Glomerular visceral epithelial cell (primary cell): ENCODE measurements at regions not wholly inside any gene's neighbourhood (a gene's known extent, or its start where the extent isn't known, plus 50 kb on each side); places are given as distances from the start of the nearest gene placed in this dataset.

Experiments
- DNase-seq: peaks from one replicate; pipeline ENCODE4 v3.0.0-alpha.2; 2016; ENCODE audit errors: extremely low spot score

GRCh38 chr2:213202011-213202410 lies 50.6 kb upstream of the IKZF2 start:
- no peak for DNase-seq

- DNase-seq, result no peak
Observed at GRCh38 chr2:213205944-213206343, 54.5 kb upstream of the IKZF2 start.

DNA sequence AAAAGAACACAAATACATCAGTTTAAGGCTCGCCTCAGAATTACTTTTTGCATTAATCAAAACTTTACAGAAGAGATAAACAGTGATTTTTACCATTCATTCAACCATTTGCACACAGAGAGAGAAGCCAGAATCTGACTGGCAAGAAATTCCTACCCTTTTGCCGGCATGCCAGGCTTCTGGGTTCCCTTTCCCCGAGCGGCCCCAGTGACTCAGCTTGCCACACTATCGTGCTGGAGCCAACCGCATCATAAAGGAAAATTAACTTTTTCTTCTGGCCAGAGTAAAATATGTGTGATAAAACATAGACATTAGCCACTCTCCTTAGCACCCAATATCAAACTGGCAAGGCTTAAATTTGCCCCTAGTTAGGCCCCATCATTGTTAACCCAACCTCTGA lies 61.8 kb upstream of the IKZF2 start:
- no peak for DNase-seq

DNA sequence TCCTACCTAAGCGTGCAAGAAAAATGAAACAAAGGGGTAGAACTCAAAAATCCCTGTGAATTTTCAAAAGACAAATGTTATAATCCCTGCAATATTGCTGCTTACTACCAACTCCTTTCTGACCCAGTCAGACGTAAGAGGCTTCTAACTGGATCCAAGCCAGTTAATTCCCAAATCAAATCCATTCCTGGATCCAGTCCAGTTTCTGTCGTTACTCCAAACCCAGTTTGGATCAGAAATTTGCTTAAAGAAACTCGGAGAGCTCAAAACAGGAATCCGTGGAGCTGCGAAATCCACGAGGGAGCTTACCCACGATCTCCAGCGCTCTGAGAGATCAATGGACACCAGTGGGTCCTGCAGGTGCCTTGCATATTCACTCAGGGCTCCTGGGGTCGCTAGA lies 62.8 kb upstream of the IKZF2 start:
- no peak for DNase-seq

- DNase-seq, result no peak
Observed at GRCh38 chr2:213216461-213216860, 65.0 kb upstream of the IKZF2 start.

DNA sequence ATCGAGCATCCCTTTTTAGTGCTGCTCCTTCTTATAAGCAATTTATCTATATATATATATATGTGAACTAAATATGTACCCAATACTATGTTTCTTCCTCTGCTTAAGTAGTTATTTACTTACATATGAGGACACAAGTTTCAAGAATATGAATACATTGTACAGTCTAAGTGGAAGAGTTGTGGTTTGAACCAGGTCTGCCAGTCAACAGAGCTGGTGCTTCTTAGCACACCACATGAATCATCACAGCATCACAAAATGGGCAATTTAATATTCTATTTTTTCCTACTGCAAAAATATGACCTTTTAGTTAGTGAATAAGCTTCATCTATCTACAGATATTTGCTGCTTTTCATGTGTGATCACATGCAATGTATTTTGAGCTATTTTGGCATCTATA lies 64.4 kb upstream of the SPAG16 start:
- no peak for DNase-seq

DNA sequence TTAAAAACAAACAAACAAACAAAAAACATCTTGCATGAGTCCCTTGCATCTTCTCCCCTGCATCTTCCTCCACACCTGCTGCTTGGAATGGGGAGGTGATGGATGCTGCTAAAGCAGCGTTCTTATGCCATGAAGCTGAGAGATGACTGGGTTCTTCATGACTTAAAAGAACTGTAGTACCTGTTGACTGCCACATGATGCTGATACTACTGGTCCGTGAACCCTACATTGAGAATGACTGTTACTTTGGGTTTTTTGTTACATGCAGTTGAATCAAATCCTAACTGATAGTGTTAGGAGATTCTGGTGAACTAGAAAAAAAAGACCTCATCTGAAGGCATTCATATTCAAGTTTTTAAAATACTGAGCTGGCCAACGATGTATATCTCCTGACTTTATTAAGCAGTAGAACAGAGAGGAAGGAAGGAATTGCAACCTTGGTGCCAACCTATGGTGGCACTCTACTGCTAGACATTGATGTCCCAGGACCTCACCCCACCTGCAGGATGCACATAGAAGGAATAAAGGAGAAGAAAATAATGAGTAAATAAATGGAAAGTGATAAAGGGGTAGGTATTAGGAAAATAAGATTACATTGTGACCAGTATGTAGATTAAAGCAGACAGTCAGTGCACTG lies 63.2 kb upstream of the SPAG16 start:
- no peak for DNase-seq

GRCh38 chr2:213221957-213222356 lies 62.3 kb upstream of the SPAG16 start:
- no peak for DNase-seq

DNA sequence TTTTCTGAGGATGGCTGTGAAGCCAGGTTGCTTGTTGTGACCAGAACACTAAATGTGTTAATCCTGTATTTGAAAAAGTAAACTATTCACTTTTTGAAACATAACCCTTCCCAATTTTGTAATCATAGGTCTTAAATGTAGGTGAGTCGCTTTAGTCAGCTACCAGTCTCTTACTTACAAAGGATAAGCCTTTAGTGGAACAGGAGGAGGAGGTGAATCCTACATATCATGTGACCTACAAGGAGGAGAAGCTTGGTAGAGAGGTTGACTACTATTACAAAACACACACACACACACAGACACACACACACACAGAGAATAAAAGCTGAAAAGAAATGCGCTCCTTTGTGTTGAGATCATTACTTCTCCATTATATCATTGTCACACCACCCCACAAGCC lies 59.9 kb upstream of the SPAG16 start:
- no peak for DNase-seq

DNA sequence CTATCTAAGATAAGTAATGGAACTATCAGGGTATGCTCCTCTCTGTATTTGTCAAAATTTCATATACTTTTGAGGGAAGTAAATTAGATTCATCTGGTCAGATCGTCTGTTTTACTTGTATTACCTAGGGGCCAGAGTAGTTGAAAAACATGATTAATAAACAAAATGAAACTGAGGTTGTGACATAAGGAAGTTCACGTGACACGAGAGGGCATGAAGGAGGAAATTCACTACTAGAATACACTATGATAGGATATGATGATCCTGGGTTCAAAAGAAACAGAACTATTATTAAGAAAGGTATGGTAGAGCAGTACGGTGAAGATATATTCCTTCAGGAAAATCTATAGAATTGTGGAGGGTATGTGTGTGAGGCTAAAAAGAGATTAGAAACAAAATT lies 58.4 kb upstream of the SPAG16 start:
- DNase-seq, result no peak

GRCh38 chr2:213227458-213227857 lies 56.8 kb upstream of the SPAG16 start:
- DNase-seq, result peak; percentile 68

- DNase-seq, result no peak
Observed at GRCh38 chr2:213228638-213229037, 55.6 kb upstream of the SPAG16 start.

- DNase-seq, result peak; percentile 9
Observed at GRCh38 chr2:213229814-213230213, 54.5 kb upstream of the SPAG16 start.

- no peak for DNase-seq
Observed at GRCh38 chr2:213231966-213232365, 52.3 kb upstream of the SPAG16 start.

GRCh38 chr2:213232649-213233437 lies 51.4 kb upstream of the SPAG16 start:
- DNase-seq, result peak; percentile 27

- no peak for DNase-seq
Observed at GRCh38 chr2:213233438-213234330, 50.6 kb upstream of the SPAG16 start.
